ENCODE measurements at regions not wholly inside any gene's neighbourhood (a gene's known extent, or its start where the extent isn't known, plus 50 kb on each side); places are given as distances from the start of the nearest gene placed in this dataset.
"Not testable (repeated sequence)": the region's sequence is repeated elsewhere in the genome, so short reads cannot be mapped to it uniquely, and the experiment has no call there.

DNA sequence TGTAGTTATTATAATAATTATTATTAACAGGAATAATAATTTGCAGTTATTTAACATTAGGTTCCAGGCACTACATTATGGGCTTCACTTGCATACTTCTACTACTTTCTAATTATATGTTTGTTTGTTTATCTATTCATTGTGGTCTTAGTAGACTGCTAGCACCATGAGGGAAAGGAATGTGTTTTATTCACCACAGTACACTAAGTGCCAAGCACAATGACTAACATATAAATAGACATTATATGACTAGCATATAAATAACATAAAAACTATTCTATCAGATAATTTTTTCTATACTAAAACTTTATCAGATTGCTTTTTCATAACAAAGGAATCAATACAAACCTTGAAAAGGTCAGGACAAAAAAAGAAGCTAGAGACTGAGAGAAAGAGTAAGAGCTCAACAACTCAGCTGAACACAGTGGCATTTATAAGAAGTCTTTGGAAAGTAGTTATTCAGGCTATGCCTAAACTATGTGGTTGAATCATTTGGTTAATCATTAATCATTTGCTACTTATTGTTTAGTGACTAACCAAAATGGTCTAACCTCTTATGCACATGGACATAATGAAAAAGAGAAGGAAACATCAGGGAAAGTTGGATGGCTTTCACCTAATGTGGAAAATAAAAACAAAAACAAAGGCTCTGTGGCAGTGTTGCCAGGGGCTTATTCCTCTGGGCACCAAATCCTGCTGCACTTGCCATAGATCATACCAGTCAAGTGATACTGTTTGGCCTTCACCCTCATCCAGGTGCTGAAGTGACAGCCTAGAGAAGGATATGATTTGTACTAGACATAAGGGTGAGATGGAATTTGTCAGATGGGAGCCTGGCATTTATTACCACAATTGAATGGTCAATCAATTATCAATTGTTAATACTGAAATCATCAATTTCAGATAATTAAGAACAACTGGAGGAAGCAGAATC lies 174.9 kb downstream of the ETAA1 start:
- DNase-seq = no peak

DNA sequence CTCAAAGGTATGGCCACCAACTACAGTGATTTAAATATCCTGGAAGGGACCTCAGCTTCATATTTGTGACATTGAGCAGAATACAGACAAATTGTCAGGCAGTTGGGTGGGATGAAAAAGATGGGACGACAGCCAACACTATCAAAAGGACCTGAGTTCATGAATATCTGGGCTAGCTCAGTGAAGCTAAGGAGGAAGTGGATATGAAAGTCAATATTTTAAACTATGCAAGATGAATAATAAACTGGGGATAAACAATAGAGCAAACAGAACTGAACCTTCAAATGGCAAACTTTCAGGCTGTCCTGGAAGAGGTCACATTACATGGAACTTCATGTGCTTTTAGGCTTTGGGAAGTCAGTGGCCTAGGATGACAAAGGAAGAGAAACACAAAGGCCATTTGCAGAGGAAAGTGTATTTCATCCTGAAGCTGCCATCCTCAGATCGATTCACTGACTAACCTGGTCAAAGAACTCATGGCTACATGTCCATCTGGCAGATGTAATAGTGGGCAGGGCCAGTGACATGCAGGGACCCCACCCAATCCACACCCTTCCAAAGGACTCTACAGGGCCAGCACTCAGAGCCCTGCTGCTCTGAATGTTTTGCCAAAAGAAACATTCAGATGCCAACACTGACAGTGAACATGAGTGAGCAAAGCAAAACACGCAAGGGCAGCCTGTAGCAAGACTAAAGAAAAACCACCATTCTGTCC lies 175.7 kb downstream of the ETAA1 start:
- no peak for DNase-seq

DNA sequence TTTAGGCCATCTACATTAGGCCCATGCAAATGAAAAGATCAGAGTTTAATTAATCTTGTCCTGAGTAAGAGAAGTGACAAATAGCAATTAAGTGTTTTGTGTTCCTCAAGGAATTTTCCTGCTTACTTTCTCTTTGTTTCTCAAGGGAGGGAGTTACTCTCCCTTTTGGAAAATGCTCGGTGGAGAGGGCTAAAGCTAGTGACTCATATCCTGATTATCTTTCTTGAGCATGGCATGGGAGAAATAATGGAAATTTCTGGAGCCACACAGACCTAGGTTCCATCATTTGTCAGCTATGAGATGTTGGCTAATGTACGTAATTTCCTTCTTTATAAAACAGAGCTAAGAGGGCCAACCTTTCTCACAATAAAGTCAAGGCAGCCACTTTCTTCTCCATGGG lies 177.1 kb downstream of the ETAA1 start:
- DNase-seq = no peak

DNA sequence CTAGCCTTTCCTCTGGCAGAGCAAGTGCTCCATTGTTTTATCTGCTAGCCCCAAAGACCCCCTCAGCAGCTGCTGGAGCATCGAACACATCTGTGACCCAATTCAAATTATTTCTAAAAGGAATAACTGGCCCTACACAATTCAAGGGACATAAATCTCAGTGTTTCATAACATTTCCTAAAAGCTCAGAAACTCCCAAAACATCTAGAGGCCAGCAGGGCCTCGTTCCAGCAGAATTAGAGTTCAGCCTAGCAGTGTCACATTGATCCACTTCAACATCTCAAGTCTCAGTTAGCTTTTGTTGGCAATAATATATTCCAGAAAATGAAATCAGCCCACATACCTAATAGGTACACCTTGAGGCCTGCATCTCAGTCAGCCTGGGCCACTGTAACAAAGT lies 179.1 kb downstream of the ETAA1 start:
- no peak for DNase-seq

DNA sequence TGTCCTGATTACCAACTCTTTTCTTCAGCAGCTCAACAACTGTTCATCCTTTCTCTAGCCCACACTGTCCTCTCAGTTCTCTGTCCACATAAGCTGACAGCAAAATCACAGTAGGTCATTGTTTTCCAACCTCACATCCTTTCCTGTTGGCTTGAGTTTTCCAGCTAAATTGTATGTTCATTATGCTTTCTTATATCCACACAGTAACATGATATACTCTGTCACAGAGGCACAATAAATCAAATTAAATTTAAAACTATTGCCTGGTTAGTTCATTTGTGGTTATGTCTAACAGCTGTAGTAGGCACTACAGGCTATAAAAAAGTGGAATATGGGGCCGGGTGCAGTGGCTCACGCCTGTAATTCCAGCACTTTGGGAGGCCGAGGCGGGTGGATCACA lies 179.9 kb downstream of the ETAA1 start:
- DNase-seq = no peak

DNA sequence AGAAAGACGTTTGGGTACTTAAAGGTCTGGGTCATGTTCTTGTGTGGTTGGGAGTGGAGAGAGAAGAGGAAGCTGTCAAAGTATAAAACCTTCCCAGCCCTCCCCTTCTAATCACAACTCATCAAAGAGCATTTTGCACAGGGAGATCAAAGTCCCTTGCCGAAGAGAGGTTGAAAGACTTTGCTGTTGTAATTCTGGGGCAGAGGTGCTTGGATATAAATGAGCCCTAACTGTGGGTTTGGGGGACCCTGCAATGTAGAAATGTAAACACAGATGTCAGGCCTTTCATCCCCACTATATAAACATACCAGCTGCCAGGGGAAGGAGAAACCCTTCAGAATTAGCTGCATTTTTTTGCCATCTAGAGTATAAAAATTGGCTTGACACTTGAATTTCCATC lies 182.1 kb downstream of the ETAA1 start:
- DNase-seq = peak; percentile 76 to 82

DNA sequence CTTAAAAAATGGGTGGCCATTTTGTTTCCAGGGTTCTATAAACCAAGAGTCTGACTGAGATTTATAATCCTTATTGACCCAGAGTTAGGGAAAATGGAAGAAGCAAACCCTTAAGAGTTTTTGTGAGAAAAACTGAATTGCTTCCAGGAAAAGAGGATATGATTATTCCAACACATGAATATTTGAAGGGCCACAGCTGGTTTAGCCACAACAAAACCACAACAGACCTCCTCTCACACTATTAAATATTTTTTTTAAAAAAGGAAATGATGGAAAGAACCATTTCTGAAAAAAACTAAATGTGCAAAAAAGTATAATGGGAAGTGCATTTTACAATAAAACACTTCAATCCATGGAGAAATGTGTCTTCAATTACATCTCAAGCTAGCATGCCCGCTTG lies 182.7 kb downstream of the ETAA1 start:
- DNase-seq = no peak

DNA sequence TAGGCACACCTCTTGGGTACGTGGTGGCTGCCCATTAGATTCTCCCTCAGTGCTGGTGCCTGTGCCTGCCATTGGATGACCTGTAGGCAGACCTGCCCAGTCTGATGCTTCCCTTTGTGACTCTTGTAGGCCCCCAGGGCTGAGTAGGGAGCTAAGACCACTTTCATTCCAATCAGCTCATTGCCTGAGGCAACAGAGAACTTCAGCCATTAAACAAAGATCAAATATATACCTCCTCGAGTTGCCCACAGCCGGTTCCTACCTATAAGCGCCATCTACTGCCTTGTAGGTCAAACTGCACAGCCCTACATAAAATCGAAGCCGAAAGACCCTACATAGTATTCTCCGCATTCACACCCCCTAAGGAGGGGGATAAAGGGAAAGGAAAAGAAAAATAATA lies 184.6 kb downstream of the ETAA1 start:
- no peak for DNase-seq

DNA sequence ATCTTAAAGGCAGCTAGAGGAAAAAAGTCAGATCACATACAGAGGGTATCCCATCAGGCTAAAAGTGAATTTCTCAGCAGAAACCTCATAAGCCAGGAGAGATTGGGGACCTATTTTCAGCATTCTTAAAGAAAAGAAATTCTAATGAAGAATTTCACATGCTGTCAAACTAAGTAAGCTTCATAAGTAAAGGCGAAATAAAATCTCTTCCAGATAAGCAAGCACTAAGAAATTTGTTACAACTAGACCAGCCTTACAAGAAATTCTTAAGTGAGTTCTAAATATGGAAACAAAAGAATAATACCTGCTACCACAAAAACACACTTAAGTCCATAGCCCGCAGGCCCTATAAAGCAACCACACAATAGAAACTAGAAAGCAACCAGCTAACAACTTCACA lies 186.1 kb downstream of the ETAA1 start:
- no peak for DNase-seq

DNA sequence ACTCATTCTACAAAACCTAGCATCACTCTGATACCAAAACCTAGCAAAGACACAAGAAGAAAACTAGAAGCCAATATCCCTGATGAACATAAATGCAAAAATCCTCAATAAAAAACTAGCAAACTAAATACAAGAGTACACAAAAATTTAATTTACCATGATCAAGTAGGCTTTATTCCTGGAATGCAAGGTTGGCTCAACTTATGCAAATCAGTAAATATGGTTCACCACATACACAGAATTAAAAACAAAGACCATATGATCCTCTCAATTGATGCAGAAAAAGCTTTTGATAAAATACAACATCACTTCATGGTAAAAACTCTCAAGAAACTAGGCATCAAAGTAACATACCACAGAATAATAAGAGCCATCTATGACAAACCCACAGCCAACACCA lies 188.3 kb downstream of the ETAA1 start:
- no peak for DNase-seq

DNA sequence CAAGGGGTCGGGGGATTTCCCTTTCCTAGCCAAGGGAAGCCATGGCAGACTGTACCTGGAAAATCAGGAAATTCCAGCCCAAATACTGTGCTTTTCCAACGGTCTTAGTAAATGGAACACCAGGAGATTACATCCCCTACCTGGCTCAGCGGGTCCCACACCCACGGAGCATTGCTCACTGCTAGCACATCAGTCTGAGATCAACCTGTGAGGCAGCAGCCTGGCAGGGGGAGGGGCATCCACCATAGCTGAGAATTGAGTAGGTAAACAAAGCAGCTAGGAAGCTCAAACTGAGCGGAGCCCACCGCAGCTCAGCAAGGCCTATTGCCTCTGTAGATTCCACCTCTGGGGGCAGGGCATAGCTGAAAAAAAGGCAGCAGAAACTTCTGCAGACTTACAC lies 192.0 kb downstream of the ETAA1 start:
- not testable (repeated sequence) for DNase-seq

DNA sequence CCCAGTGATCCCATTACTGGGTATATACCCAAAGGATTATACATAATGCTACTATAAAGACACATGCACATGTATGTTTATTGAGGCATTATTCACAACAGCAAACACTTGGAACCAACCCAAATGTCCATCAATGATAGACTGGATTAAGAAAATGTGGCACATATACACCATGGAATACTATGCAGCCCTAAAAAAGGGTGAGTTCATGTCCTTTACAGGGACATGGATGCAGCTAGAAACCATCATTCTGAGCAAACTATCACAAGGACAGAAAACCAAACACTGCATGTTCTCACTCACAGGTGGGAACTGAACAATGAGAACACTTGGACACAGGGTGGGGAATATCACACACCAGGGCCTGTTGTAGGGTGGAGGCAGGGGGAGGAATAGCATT lies 197.4 kb downstream of the ETAA1 start:
- DNase-seq = not testable (repeated sequence)

DNA sequence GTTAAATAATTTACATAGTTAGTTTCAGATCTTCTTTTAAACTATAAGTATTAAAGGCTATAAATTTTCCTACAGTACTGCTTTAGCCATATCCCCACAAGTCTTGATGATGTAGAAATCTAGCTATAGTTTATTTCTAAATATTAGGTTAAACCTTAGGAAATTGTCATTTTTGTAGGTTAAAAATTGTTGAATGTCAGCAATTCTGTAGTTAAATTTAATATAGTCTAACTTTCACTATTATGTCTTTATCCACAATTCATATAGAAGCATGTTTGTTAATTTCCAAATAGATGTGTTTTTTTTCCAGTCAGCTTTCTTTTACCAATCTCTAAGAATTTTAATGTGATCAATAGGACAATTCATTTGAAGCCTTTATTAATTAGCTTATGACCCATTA lies 199.7 kb downstream of the ETAA1 start:
- no peak for DNase-seq

DNA sequence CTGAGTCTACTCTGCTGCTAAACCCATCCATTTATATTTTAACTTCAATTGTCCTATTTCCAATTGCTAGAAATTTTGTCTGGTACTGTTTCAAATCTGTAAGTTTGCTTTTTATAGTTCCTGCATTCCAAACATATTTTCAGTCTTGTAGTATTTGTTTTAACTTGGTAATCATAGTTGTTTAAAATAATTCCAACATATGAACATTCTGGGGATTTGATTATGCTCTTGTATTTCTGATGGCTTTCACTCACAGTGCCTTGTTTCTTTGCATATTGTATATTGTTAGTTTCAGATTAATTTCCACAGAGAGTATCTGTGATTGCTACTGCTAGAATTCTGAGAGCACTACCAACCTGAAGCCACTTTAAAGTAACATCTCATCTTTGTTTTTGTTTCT lies 202.4 kb downstream of the ETAA1 start:
- DNase-seq = no peak

DNA sequence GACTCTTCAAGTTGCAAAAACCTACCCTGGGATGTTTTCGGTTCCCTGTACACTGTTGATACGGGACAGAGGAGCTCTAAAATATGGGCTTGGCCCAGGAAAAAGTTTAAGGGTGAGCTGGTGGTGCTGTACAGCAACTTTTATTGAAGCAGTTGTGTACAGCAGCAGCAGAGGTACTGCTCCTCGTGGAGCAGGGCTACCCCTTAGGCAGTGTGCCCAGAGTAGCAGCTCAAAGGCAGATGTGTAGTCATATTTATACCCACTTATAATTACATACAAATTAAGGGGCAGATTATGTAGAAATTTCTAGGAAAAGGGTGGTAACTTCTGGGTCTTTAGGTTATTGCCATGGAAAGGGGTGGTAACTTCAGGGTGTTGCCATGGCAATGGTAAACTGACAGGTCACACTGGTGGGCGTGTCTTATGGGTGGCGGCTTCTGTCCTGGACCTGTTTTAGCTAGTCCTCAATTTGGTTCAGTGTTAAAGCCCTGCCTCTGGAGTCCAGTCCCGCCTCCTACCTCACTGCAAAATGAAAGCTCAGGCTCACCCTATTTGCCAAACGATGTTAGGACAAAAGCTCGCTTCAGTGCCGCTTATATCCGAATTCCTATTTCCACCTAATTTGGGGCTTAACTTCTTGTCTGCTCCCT lies 203.2 kb downstream of the ETAA1 start:
- no peak for DNase-seq

DNA sequence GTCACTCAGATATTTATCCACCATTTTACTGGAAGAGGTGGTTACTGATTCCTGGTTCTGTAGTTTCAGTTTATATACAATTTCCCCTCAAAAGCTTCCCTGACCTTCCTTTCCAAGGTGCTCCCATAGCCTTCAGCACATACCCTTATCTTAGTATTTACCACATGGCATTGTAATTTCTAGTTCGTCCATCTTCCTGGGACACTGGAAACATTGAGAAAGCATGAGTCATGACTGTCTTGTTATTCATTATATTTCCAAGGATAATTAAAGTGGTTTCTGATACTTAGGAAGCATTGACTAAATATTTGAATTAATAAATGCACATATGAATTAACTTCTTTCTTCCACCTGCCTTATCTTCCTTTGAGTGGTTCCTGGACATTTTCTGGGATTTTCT lies 203.8 kb downstream of the ETAA1 start:
- DNase-seq = no peak

DNA sequence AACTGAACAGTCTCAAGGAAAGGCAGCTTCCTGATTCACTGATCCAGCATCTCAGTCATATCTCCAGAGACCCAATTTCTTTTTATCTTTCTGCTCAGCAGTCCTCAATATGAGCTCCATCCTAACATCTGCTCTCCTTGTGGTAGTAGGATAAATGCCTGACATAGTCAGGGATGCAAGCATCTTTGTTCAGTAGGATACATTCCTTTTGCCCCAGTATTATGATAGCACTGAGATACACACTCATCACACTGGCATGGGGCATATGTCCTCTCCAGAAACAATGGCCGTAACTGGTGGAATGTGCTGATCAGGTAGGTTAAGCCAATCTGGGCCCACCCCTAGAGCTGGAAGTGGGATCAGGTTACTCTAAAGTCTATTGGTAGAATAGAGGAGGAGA lies 207.2 kb downstream of the ETAA1 start:
- no peak for DNase-seq

DNA sequence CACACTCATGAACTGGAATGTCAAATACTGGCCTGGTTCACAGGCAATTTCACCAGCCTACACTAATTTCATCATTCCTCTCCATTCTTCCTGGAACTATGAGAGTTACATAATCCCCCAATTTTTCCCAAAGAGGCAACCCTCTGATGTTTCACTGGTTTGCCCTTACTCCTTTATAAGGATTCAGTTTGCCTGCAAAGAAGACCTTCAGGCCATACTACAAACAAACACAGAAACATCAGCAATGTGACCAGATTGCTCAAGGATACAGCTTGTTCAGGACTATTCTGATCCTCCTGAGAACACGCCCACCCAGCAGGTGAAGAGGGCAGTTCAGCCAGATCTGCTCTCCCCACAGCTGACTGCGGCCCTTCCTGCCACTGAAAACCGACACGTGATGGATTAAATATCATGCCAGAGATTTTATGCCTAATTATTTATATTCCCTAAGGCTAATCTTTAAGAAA lies 215.5 kb downstream of the ETAA1 start:
- no peak for DNase-seq

DNA sequence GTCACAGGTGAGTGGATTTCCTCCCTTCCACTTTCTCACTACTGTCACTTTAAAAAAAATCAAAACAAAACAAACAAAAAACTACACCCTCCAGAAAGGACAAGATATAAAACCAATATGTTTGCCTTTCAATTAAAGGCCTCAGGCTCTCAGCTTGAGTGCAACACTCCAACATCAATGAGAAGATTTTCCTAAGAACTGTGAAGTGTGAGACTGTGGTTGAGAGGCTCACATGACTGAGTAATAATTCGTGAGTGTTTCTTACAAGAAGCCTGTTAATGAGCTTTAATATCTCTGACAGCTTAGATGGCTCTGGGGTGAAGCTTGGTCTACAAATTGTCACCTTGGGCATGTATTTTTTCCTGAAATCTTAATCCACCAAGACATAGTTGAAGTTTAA lies 216.1 kb downstream of the ETAA1 start:
- DNase-seq = no peak

DNA sequence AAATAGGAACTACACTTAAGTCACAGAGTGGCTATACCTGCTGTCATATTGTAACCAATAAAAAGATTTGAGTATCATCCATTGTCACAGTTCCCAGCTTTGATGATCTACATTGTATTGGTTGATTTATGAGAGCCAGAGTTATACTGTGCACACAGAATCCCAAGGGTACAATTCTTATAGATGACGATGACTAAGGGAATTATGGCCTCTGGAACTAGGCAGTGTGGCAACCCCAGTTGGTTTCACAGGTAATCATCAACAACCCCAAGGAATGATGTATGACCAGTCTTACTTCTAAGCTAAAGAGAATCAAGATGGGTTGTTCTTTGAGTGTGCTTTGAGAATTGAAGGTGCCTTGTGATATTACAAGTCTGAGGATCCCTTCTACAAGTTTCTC lies 217.3 kb downstream of the ETAA1 start:
- DNase-seq = no peak

DNA sequence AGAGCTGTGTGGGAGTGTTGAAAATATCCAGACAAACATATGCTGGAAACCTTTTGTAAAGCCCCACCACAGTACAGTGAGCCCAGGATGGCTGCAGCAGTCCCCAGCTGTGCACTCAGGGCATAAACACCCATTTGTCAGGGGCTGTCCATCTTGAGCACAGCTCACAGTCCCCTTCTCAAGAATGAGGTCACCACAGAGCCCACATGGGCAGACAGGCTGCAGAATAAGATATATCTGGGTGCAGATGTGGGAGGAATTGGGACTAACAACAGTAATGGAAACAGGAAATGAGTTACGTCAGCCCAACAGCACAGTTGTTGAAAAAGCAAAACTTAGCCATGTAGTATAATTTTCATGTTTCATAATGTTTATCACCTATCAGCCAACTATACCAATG lies 219.6 kb downstream of the ETAA1 start:
- DNase-seq = no peak

DNA sequence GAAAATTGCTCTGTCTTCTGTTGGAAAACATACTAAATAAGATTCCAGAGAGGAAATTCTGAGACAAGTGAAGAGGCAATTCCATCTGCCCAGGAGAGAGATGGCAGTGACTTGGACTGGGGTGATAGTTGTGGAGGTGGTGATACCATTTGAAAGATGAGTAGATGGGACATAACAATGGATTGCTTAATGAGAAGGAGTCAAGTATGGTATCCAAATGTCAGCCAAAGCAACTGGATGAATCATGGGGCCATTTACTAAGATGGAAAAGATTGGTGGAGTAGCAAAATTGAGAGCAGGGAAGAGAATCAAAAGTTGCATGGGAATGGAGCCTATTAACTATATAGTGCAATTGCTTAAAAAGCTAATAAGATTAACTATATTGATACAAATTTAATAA lies 222.1 kb downstream of the ETAA1 start:
- DNase-seq = no peak

DNA sequence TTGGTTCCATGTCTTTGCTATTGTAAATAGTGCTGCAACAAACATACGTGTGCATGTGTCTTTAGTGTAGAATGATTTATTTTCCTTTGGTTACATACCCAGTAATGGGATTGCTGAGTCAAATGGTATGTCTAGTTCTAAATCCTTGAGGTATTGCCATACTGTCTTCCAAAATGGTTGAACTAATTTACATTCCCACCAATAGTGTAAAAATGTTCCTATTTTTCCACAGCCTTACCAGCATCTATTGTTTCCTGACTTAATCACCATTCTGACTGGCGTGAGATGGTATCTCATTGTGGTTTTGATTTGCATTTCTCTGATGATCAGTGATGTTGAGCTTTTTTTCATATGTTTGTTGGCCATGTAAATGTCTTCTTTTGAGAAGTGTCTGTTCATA lies 226.6 kb downstream of the ETAA1 start:
- not testable (repeated sequence) for DNase-seq

All from right lung (tissue), 2 donors.